Stimulated activated CD8-positive, alpha-beta memory T cell treated with anti-CD3 and anti-CD28 coated beads, Interleukin-4, amount 100 ng/mL, for 1 hour (primary cell): ENCODE measurements at regions not wholly inside any gene's neighbourhood (a gene's known extent, or its start where the extent isn't known, plus 50 kb on each side); places are given as distances from the start of the nearest gene placed in this dataset.
"Not testable (repeated sequence)": the region's sequence is repeated elsewhere in the genome, so short reads cannot be mapped to it uniquely, and the experiment has no call there.

Experiments
- DNase-seq, 2 donors: peaks; one replicate each; pipeline ENCODE4 v3.0.0-alpha.2; 2020; ENCODE audit warnings: low read depth in 2 of 2, low spot score in 1 of 2

DNA sequence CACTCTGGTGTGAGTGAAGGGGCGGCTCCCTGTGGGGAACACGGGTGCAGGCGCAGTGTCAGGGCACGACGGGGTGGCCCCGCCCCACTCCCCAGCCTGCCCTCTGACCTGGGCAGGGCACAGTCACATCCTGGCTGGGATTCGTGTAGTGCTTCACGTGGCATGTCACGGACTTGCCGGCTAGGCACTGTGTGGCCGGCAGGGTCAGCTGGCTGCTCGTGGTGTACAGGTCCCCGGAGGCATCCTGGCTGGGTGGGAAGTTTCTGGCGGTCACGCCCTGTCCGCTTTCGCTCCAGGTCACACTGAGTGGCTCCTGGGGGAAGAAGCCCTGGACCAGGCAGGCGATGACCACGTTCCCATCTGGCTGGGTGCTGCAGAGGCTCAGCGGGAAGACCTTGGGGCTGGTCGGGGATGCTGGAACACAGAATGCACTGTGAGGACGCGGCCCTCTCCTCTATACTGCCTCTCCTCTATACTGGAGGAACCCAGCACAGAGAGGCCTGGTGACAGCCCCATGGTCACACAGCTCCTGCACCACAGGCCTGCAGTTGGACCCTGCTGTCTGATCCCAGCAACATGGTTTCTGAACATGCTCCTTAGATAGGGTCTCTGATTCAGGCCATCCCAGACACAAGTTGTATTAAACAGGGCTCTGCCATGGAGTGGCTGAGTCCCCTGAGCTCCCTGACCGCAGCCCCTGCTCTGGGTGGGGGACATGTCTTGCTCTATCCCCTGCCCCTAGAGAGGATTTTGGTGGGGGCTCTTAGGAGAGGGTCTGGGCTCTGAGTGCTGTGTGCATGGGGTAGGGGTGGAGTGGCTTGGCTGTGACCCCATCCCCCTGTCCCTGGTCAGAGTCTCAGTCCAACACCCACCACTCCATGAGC, 182.1 kb downstream of the TMEM121 start:
- not testable (repeated sequence) for DNase-seq

DNA sequence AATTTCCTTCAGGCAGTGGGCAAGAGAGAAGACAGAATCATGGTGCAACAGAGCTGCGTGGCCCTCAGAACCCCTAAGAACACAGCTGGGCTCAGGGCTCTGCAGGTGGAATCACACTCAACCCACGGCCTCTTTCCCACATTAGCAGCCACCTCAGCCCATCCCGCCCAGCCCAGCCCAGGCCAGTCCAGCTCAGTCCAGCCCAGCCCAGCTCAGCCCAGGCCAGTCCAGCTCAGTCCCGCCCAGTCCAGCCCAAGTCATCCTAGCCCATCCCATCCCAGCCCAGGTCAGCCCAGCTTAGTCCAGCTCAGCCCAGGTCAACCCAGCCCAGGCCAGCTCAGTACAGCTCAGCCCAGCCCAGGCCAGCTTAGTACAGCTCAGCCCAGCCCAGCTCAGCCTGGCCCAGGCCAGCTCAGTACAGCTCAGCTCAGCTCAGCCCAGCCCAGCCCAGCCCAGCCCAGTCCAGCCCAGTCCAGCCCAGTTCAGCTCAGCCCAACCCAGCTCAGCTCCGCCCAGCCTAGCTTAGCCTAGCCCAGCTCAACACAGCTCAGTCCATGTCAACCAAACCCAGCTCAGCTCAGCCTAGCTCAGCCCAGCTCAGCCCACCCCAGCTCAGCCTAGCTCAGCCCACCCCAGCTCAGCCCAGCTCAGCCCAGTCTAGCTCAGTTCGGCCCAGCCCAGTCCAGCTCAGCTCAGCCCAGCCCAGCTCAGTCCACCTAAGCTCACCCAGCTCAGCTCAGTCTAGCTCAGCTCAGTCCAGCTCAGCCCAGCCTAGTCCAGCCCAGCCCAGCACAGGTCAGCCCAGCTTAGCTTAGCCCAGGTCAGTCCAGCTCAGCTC, 183.1 kb downstream of the TMEM121 start:
- DNase-seq: no peak

- no peak for DNase-seq
These were observed 184.0 kb downstream of the TMEM121 start for GRCh38 chr14:105710119-105711043.

DNA sequence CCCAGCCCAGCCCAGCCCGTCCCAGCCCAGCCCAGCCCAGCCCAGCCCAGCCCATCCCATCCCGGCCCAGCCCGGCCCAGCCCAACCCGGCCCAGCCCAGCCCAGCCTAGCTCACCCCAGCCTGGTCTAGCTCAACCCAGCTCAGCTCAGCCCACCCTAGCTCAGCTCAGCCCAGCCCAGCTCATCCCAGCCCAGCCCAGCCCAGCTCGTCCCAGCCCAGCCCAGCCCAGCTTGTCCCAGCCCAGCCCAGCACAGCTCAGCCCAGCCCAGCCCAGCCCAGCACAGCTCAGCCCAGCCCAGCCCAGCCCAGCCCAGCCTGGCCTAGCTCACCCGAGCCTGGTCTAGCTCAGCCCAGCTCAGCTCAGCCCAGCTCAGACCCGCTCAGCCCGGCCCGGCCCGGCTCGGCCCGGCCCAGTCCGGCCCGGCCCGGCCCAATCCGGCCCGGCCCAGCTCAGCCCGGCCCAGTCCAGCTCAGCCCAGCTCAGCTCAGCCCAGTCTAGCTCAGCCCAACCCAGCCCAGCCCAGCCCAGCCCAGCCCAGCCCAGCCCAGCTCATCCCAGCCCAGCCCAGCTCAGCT, 184.7 kb downstream of the TMEM121 start:
- no peak for DNase-seq

- DNase-seq: no peak
These were observed 185.6 kb downstream of the TMEM121 start for GRCh38 chr14:105711841-105712460.

DNA sequence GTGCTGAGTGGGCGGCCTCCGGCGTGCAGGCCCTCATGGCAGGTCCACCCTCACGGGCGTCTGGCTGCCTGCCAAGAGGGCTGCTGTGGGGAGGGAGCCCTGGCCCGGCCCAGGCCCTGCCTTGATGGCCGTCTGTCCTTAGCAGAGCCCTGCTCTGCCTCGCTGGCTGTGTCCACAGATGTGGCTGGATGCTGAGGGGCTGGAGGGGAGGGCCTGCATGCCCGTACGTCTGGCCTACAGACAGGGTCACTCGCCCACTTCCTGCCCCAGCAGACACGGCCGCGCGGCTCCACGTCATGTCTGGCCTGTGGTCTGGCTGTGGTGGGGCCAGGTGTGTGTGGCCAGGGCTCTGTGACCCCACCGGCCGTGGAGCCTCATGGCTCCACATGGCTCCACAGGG, 186.3 kb downstream of the TMEM121 start:
- DNase-seq: not testable (repeated sequence)

DNA sequence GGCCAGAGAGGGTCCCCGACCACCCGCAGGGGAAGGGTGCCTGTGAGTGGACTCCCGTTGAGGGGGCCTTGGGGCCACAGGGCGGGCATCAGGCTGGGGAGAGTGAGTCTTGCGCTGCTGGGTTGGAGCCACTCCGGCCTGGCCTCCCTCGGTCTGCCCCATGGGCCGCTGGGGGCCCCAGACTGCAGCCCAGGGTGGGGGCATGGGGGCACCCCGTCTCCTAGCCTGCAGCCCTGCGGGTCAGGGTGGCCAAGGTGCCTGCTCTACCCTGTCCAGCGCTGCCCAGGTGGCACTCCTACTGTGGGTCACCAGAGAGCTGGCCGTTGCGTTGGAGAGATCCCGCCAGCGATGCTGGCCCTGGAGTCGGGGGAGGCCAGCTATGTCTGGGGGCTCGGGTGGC, 186.8 kb downstream of the TMEM121 start:
- DNase-seq: not testable (repeated sequence)

GRCh38 chr14:105713836-105714235, 187.5 kb downstream of the TMEM121 start:
- not testable (repeated sequence) for DNase-seq

GRCh38 chr14:105718787-105719186, 192.4 kb downstream of the TMEM121 start:
- DNase-seq: not testable (repeated sequence)

- not testable (repeated sequence) for DNase-seq
These were observed 193.7 kb downstream of the TMEM121 start for GRCh38 chr14:105720106-105720505.

DNA sequence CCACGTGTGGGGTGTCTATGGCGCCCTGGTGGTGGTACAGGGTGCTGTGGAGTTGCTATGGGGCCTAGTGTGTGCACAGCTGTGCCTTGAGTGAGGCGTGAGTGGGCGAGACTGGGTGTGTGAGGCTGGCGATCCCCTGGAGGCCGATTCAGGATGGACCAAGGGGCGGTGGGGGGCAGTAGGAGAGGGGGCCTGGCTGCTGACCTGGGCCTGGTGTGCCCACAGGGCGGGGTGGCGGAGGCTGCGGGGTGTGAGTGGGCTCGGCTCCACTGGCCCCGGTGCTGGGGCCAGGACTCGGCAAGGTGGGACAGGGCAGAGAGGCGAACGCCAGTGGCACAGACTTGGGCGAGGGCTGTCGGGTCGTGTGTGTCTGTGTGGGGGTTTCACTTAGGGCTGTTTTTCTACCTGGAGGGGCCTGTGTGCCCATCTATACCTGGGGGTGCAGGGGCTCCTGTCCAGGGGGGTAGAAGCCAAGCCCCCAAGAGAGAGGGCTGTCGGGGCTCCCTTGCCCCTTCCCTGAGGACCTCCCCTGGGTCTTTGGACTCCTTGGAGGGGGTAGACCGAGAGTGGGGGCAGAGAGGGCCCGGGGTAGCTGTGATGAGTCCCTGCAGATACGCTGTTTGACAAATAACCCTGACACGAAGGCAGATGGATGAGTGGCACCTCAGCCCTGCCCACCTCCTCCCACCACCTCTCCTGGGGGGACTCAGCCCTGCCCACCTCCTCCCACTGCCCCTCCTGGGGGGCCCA, 194.6 kb downstream of the TMEM121 start:
- not testable (repeated sequence) for DNase-seq

DNA sequence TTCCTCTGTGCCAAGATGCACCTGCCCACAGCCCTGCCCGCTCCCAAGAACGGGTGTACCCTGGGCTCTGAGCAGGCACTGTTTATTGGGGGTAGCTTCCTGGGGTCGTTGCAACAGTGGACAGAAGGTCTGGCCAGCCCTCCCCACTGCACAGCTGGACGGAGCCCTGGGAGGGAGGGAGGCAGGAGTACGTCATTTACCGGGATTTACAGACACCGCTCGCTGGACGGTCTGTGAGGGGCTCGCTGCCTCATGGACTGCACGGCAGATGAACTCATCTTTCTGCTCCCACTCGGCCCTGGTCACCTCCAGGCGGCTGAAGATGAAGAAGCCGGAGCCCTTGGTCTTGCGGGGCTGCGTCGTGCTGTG, 195.2 kb downstream of the TMEM121 start:
- DNase-seq: not testable (repeated sequence)

GRCh38 chr14:105721996-105722709, 195.8 kb downstream of the TMEM121 start:
- not testable (repeated sequence) for DNase-seq

GRCh38 chr14:105723271-105723670, 196.9 kb downstream of the TMEM121 start:
- DNase-seq: not testable (repeated sequence)

- not testable (repeated sequence) for DNase-seq
These were observed 197.4 kb downstream of the TMEM121 start for GRCh38 chr14:105723776-105724175.

- not testable (repeated sequence) for DNase-seq
These were observed 203.5 kb downstream of the TMEM121 start for GRCh38 chr14:105729825-105730368.

DNA sequence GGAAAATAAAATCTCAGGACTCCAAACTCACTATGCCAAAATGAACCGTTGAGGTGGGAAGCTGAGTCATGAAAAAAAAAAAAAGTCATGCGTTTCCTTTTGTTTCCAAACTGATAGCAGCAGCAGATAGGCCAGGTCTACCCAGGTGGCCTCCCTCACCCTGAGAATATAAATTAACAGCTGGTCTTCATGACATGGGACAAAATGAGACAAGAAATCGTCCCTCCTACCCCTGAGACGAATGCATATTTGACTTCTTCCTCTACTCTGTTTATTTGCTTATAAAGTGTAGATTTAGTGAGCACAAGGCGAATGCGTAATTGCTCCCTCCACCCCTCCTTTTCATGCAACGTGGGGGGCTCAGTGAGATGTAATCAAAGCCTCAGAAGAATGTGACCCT, 204.3 kb downstream of the TMEM121 start:
- DNase-seq: not testable (repeated sequence)

DNA sequence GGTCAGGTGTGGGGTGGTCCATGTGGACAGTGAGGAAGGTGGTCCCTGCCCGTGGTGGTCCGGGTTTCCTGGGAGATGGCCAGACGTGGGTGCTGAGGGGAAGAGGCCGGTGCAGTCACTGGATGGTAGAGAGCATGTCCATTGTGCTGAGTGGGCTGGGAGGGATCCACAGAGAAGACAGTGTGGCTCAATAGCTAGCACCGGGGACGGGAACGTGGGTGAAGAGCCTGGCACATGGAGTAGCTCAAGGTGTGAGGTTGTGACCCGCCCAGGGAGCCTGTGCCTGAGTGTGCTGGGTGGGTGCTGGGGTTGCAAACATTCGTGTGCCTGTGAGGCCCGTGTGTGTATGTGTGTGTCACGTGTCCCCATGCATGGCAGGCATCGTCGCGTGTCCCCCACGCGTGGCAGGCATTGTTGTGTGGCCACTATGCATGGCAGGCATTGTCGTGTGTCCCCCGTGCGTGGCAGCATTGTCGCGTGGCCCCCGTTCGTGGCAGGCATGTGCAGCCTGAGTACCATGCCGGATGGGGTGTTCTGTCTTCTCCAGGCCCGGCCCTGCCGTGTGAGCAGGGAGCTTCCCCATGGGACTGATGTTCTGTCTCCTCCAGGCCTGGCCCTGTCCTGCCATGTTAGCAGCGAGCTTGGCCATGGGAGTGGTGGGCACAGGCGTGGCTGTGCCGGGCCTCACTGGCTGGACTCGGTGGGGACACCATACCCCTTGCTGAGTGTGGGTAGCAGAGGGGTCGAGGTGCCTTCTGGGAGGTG, 205.0 kb downstream of the TMEM121 start:
- not testable (repeated sequence) for DNase-seq
